ENCODE measurements at regions not wholly inside any gene's neighbourhood (a gene's known extent, or its start where the extent isn't known, plus 50 kb on each side); places are given as distances from the start of the nearest gene placed in this dataset.

DNA sequence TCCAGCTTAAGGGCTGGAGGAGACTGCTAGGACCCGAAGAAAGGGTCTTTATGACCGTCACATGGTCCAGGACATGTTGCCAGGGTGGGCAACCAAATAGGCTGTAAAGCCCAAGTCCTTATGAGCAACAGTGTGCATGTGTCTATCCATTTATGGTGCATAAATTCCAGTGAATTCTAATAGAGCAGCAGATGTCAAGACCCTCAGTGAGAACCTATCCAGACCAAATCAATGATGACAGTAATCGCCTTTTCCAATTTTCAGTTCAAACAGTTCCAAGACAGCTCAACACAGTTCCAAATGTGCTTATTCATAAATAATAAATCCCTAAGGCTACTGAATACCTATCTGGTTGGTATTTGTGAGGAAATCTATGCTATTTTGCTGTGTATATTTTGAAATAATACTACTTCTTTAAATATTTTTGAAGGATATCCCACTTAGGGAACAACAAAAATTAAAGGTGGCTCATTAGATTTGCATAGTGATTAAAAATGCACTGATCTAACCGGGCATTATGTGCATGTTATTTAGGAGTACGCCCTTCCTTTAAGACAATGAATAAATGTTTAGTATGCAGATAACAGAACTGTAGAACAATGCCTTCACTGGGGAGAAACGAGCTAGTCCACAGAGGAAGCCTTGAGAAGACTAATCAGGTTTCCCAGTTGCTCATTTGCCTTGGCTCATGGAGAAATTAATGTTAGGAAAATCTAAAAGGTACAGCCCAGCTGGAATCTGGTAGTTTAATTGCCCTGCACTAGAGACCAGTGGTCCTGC, 519.5 kb upstream of the CHAC2 start:
- TF ChIP-seq, protein P1, sequence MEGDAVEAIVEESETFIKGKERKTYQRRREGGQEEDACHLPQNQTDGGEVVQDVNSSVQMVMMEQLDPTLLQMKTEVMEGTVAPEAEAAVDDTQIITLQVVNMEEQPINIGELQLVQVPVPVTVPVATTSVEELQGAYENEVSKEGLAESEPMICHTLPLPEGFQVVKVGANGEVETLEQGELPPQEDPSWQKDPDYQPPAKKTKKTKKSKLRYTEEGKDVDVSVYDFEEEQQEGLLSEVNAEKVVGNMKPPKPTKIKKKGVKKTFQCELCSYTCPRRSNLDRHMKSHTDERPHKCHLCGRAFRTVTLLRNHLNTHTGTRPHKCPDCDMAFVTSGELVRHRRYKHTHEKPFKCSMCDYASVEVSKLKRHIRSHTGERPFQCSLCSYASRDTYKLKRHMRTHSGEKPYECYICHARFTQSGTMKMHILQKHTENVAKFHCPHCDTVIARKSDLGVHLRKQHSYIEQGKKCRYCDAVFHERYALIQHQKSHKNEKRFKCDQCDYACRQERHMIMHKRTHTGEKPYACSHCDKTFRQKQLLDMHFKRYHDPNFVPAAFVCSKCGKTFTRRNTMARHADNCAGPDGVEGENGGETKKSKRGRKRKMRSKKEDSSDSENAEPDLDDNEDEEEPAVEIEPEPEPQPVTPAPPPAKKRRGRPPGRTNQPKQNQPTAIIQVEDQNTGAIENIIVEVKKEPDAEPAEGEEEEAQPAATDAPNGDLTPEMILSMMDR (IDR thresholded peaks at IDR 0.05): no peak
- no peak for TF ChIP-seq POLR2A (IDR thresholded peaks at IDR 0.05)
- TF ChIP-seq POLR2AphosphoS5 (IDR thresholded peaks at IDR 0.05): no peak
- no peak for TF ChIP-seq EP300 (IDR thresholded peaks at IDR 0.05)
